ENCODE measurements at regions not wholly inside any gene's neighbourhood (a gene's known extent, or its start where the extent isn't known, plus 50 kb on each side); places are given as distances from the start of the nearest gene placed in this dataset.
"Not testable (repeated sequence)": the region's sequence is repeated elsewhere in the genome, so short reads cannot be mapped to it uniquely, and the experiment has no call there.

DNA sequence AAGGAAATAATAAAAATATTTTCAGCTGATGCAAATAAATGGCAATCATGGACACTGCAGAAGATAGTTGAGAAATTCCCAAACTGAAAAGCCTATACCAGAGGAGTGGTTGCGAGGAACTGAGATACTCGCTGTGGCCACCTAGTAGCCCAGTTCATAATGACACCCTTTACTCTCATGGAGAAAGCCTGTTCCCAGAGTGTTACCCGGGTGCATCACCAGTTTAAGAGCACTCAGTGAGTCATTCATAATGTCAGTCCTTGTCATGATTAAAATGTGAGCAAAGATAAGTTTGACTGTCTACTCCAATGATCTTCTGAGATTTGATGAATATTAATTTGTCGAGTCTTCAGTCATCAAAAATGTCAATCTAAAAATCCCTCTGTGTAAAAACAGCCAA lies 138.4 kb upstream of the LRRC3B start:
- H3K4me2 ChIP-seq (ENCODE audit: low read depth, low read length, poor library complexity, severe bottlenecking) = no peak overlapping the region
- H3K27me3 ChIP-seq (ENCODE audit: low read length) = no peaks in the 10 kb centered on the region
- H3K4me1 ChIP-seq (ENCODE audit: low read length) = no peaks in the 10 kb centered on the region
- H3K79me2 ChIP-seq (ENCODE audit: low read length) = no peaks in the 10 kb centered on the region
- no peak overlapping the region for H3K27ac ChIP-seq (ENCODE audit: low read length)
- DNase-seq = no peak
- H3K36me3 ChIP-seq (ENCODE audit: insufficient read depth, low read length) = no peaks in the 10 kb centered on the region
- H3K4me3 ChIP-seq (ENCODE audit: low read length) = no peak overlapping the region
- H3K9me2 ChIP-seq (replicated peaks; ENCODE audit: insufficient read depth, low read length) = no peaks in the 10 kb centered on the region
- H3K9me3 ChIP-seq (ENCODE audit: low read length) = no peaks in the 10 kb centered on the region
- H2AFZ ChIP-seq (ENCODE audit: low read length) = no peak overlapping the region
- H3K9ac ChIP-seq (ENCODE audit: low read length) = no peak overlapping the region
- no peaks in the 10 kb centered on the region for H4K20me1 ChIP-seq (ENCODE audit: insufficient read depth, low read depth, low read length)

- no peak overlapping the region for H3K4me3 ChIP-seq (ENCODE audit: low read length)
- H2AFZ ChIP-seq (ENCODE audit: low read length) = no peak overlapping the region
- no peak overlapping the region for H3K4me2 ChIP-seq (ENCODE audit: low read depth, low read length, poor library complexity, severe bottlenecking)
- no peak overlapping the region for H3K9ac ChIP-seq (ENCODE audit: low read length)
- no peaks in the 10 kb centered on the region for H3K27me3 ChIP-seq (ENCODE audit: low read length)
- H3K9me3 ChIP-seq (ENCODE audit: low read length) = no peaks in the 10 kb centered on the region
- no peaks in the 10 kb centered on the region for H3K79me2 ChIP-seq (ENCODE audit: low read length)
- no peak overlapping the region for H3K27ac ChIP-seq (ENCODE audit: low read length)
- no peaks in the 10 kb centered on the region for H4K20me1 ChIP-seq (ENCODE audit: insufficient read depth, low read depth, low read length)
- no peaks in the 10 kb centered on the region for H3K9me2 ChIP-seq (replicated peaks; ENCODE audit: insufficient read depth, low read length)
- no peaks in the 10 kb centered on the region for H3K36me3 ChIP-seq (ENCODE audit: insufficient read depth, low read length)
- DNase-seq = peak; percentile 9
- no peaks in the 10 kb centered on the region for H3K4me1 ChIP-seq (ENCODE audit: low read length)
Measured at GRCh38 chr3:26498271-26498670, 124.3 kb upstream of the LRRC3B start.

GRCh38 chr3:26505399-26505798 lies 117.2 kb upstream of the LRRC3B start:
- no peak for DNase-seq
- Histone ChIP-seq H2AFZ (ENCODE audit: low read length) (no peak overlapping the region), H3K4me3 (ENCODE audit: low read length) (no peak overlapping the region), H3K27ac (ENCODE audit: low read length) (no peak overlapping the region), H3K79me2 (ENCODE audit: low read length) (no peaks in the 10 kb centered on the region), H3K9me2 (replicated peaks; ENCODE audit: insufficient read depth, low read length) (no peaks in the 10 kb centered on the region), H3K9ac (ENCODE audit: low read length) (no peak overlapping the region), H3K27me3 (ENCODE audit: low read length) (no peaks in the 10 kb centered on the region), H3K4me2 (ENCODE audit: low read depth, low read length, poor library complexity, severe bottlenecking) (no peak overlapping the region), H3K36me3 (ENCODE audit: insufficient read depth, low read length) (no peaks in the 10 kb centered on the region), H4K20me1 (ENCODE audit: insufficient read depth, low read depth, low read length) (no peaks in the 10 kb centered on the region), H3K9me3 (ENCODE audit: low read length) (no peaks in the 10 kb centered on the region), H3K4me1 (ENCODE audit: low read length) (no peaks in the 10 kb centered on the region)

- H3K36me3 ChIP-seq (ENCODE audit: insufficient read depth, low read length); H4K20me1 ChIP-seq (ENCODE audit: insufficient read depth, low read depth, low read length); H3K9me2 ChIP-seq (replicated peaks; ENCODE audit: insufficient read depth, low read length); H3K27ac ChIP-seq (ENCODE audit: low read length); H3K4me1 ChIP-seq (ENCODE audit: low read length); H3K4me3 ChIP-seq (ENCODE audit: low read length); H3K9ac ChIP-seq (ENCODE audit: low read length); H2AFZ ChIP-seq (ENCODE audit: low read length); H3K27me3 ChIP-seq (ENCODE audit: low read length); H3K4me2 ChIP-seq (ENCODE audit: low read depth, low read length, poor library complexity, severe bottlenecking); DNase-seq; H3K9me3 ChIP-seq (ENCODE audit: low read length); H3K79me2 ChIP-seq (ENCODE audit: low read length): not testable (repeated sequence)
Measured at GRCh38 chr3:26514445-26515029, 108.0 kb upstream of the LRRC3B start.

- no peaks in the 10 kb centered on the region for H3K27me3 ChIP-seq (ENCODE audit: low read length)
- no peak overlapping the region for H3K9ac ChIP-seq (ENCODE audit: low read length)
- no peaks in the 10 kb centered on the region for H3K79me2 ChIP-seq (ENCODE audit: low read length)
- H3K9me3 ChIP-seq (ENCODE audit: low read length) = no peaks in the 10 kb centered on the region
- H4K20me1 ChIP-seq (ENCODE audit: insufficient read depth, low read depth, low read length) = no peaks in the 10 kb centered on the region
- no peak overlapping the region for H3K27ac ChIP-seq (ENCODE audit: low read length)
- H2AFZ ChIP-seq (ENCODE audit: low read length) = no peak overlapping the region
- no peak for DNase-seq
- H3K4me1 ChIP-seq (ENCODE audit: low read length) = no peaks in the 10 kb centered on the region
- H3K36me3 ChIP-seq (ENCODE audit: insufficient read depth, low read length) = no peaks in the 10 kb centered on the region
- no peak overlapping the region for H3K4me3 ChIP-seq (ENCODE audit: low read length)
- no peaks in the 10 kb centered on the region for H3K9me2 ChIP-seq (replicated peaks; ENCODE audit: insufficient read depth, low read length)
- no peak overlapping the region for H3K4me2 ChIP-seq (ENCODE audit: low read depth, low read length, poor library complexity, severe bottlenecking)
Measured at GRCh38 chr3:26515351-26515750, 107.2 kb upstream of the LRRC3B start.

DNA sequence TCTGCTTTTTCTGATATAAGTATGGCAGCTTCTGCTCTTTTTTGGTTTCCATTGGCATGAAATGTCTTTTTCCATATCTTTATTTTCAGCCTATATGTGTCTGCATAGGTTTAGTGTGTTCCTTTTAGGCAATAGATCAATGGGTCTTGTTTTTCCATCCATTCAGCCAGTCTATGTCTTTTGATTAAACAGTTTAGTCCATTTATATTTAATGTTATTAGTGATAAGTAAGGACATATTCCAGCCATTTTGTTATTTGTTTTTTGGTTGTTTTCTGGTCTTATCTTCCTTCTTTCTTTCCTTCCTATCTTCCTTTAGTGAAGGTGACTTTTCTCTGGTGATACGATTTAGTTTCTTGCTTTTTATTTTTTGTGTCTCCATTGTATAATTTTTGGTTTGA lies 101.3 kb upstream of the LRRC3B start:
- no peaks in the 10 kb centered on the region for H3K9me3 ChIP-seq (ENCODE audit: low read length)
- H3K27ac ChIP-seq (ENCODE audit: low read length) = no peak overlapping the region
- no peaks in the 10 kb centered on the region for H4K20me1 ChIP-seq (ENCODE audit: insufficient read depth, low read depth, low read length)
- no peak overlapping the region for H3K9ac ChIP-seq (ENCODE audit: low read length)
- H3K27me3 ChIP-seq (ENCODE audit: low read length) = no peaks in the 10 kb centered on the region
- no peak overlapping the region for H3K4me2 ChIP-seq (ENCODE audit: low read depth, low read length, poor library complexity, severe bottlenecking)
- no peaks in the 10 kb centered on the region for H3K36me3 ChIP-seq (ENCODE audit: insufficient read depth, low read length)
- no peak overlapping the region for H3K4me3 ChIP-seq (ENCODE audit: low read length)
- no peaks in the 10 kb centered on the region for H3K4me1 ChIP-seq (ENCODE audit: low read length)
- no peaks in the 10 kb centered on the region for H3K9me2 ChIP-seq (replicated peaks; ENCODE audit: insufficient read depth, low read length)
- H3K79me2 ChIP-seq (ENCODE audit: low read length) = no peaks in the 10 kb centered on the region
- no peak overlapping the region for H2AFZ ChIP-seq (ENCODE audit: low read length)
- no peak for DNase-seq

GRCh38 chr3:26522919-26523318 lies 99.7 kb upstream of the LRRC3B start:
- Histone ChIP-seq H4K20me1 (ENCODE audit: insufficient read depth, low read depth, low read length) (no peaks in the 10 kb centered on the region), H3K79me2 (ENCODE audit: low read length) (no peaks in the 10 kb centered on the region), H3K9me3 (ENCODE audit: low read length) (no peaks in the 10 kb centered on the region), H3K4me1 (ENCODE audit: low read length) (no peaks in the 10 kb centered on the region), H3K9me2 (replicated peaks; ENCODE audit: insufficient read depth, low read length) (no peaks in the 10 kb centered on the region), H3K4me2 (ENCODE audit: low read depth, low read length, poor library complexity, severe bottlenecking) (no peak overlapping the region), H3K9ac (ENCODE audit: low read length) (no peak overlapping the region), H3K27ac (ENCODE audit: low read length) (no peak overlapping the region), H2AFZ (ENCODE audit: low read length) (no peak overlapping the region), H3K4me3 (ENCODE audit: low read length) (no peak overlapping the region), H3K36me3 (ENCODE audit: insufficient read depth, low read length) (no peaks in the 10 kb centered on the region), H3K27me3 (ENCODE audit: low read length) (no peaks in the 10 kb centered on the region)
- no peak for DNase-seq

- Histone ChIP-seq H2AFZ (ENCODE audit: low read length) (no peak overlapping the region), H3K4me1 (ENCODE audit: low read length) (no peaks in the 10 kb centered on the region), H3K4me2 (ENCODE audit: low read depth, low read length, poor library complexity, severe bottlenecking) (no peak overlapping the region), H3K36me3 (ENCODE audit: insufficient read depth, low read length) (no peaks in the 10 kb centered on the region), H4K20me1 (ENCODE audit: insufficient read depth, low read depth, low read length) (no peaks in the 10 kb centered on the region), H3K27me3 (ENCODE audit: low read length) (no peaks in the 10 kb centered on the region), H3K4me3 (ENCODE audit: low read length) (no peak overlapping the region), H3K9me3 (ENCODE audit: low read length) (no peaks in the 10 kb centered on the region), H3K9ac (ENCODE audit: low read length) (no peak overlapping the region), H3K27ac (ENCODE audit: low read length) (no peak overlapping the region), H3K79me2 (ENCODE audit: low read length) (no peaks in the 10 kb centered on the region), H3K9me2 (replicated peaks; ENCODE audit: insufficient read depth, low read length) (no peaks in the 10 kb centered on the region)
- no peak for DNase-seq
Measured at GRCh38 chr3:26525013-26525412, 97.6 kb upstream of the LRRC3B start.

DNA sequence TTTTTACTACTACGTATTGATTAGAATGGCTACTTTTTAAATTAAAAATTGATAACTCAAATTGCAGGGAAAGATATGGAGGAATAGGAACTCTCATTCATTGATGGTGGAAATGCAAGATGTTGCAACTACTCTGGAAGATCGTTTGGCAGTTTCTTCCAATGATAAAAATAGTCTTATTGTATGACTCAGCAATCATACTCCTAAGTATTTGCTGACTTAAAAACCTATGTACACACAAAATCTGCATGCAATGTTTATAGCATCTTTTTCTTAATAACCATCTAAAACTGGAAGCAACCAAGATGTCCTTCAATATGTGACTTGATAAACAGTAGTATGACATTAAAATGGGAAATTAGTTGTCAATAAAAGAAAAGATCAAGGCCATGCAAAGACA lies 87.4 kb upstream of the LRRC3B start:
- Histone ChIP-seq H3K36me3 (ENCODE audit: insufficient read depth, low read length) (no peaks in the 10 kb centered on the region), H3K27ac (ENCODE audit: low read length) (no peak overlapping the region), H3K9ac (ENCODE audit: low read length) (no peak overlapping the region), H3K9me2 (replicated peaks; ENCODE audit: insufficient read depth, low read length) (no peaks in the 10 kb centered on the region; the same call in 1 of the 2 replicates), H3K9me3 (ENCODE audit: low read length) (no peaks in the 10 kb centered on the region), H3K79me2 (ENCODE audit: low read length) (no peaks in the 10 kb centered on the region), H3K27me3 (ENCODE audit: low read length) (no peaks in the 10 kb centered on the region), H3K4me2 (ENCODE audit: low read depth, low read length, poor library complexity, severe bottlenecking) (no peak overlapping the region), H3K4me1 (ENCODE audit: low read length) (no peaks in the 10 kb centered on the region), H2AFZ (ENCODE audit: low read length) (no peak overlapping the region), H3K4me3 (ENCODE audit: low read length) (no peak overlapping the region), H4K20me1 (ENCODE audit: insufficient read depth, low read depth, low read length) (no peaks in the 10 kb centered on the region)
- no peak for DNase-seq

Measured in Karpas-422 (cell line).